K562 (cell line): ENCODE measurements at regions not wholly inside any gene's neighbourhood (a gene's known extent, or its start where the extent isn't known, plus 50 kb on each side); places are given as distances from the start of the nearest gene placed in this dataset.
A peak's percentile ranks its signal among the peaks of the same experiment; 100 is the strongest.

ENCODE experiments used
- ARID2 ChIP-seq: fragments of 450-650 bp; IDR thresholded peaks from 2 replicates; pipeline ENCODE4 v1.6.1; 2017; ENCODE audit warnings: antibody characterized with exemption, mild to moderate bottlenecking
- ATF4 ChIP-seq: fragments of 450-650 bp; formaldehyde crosslinking; IDR thresholded peaks from 2 replicates; pipeline ENCODE4 v1.4.0; 2022; ENCODE audit warnings: mild to moderate bottlenecking, moderate library complexity
- EP400 ChIP-seq: fragments of 450-650 bp; IDR thresholded peaks from 2 replicates; pipeline ENCODE4 v1.6.1; 2017; ENCODE audit warnings: antibody characterized with exemption, mild to moderate bottlenecking, moderate library complexity
- FOS ChIP-seq: IDR thresholded peaks from 3 replicates; pipeline ENCODE4 v1.6.1; 2011; ENCODE audit not compliant: insufficient read length; ENCODE audit errors: extremely low read depth
- JUND ChIP-seq, 2 experiments: IDR thresholded peaks; 2 replicates in 1 of 2; 3 replicates in 1 of 2; pipeline ENCODE4 v1.6.1; 2011; ENCODE audit warnings: borderline replicate concordance in 2 of 2, low read depth in 2 of 2, low read length in 2 of 2, improper control_type of control experiment in 1 of 2, missing biosample characterization in 1 of 2, missing genetic modification characterization in 1 of 2, missing genetic modification reagents in 1 of 2
- MITF ChIP-seq: IDR thresholded peaks from 2 replicates; pipeline ENCODE4 v1.6.1; 2014; ENCODE audit warnings: antibody characterized with exemption
- NFRKB ChIP-seq: fragments of 450-650 bp; IDR thresholded peaks from 2 replicates; pipeline ENCODE4 v1.6.1; 2016; ENCODE audit warnings: low read depth
- NFYB ChIP-seq: IDR thresholded peaks from 2 replicates; pipeline ENCODE4 v1.6.1; 2011; ENCODE audit warnings: mild to moderate bottlenecking, moderate library complexity; ENCODE audit not compliant: insufficient read length; ENCODE audit errors: extremely low read depth
- PBX2 ChIP-seq, 2 experiments: IDR thresholded peaks in 1 of 2; conservative IDR thresholded peaks in 1 of 2; 2 replicates each; pipeline ENCODE4 v1.6.1; 2016; ENCODE audit warnings: low read depth in 2 of 2, mild to moderate bottlenecking in 1 of 2, missing compliant biosample characterization in 1 of 2, missing genetic modification characterization in 1 of 2, moderate library complexity in 1 of 2
- PTRF ChIP-seq: fragments of 450-650 bp; IDR thresholded peaks from 2 replicates; pipeline ENCODE4 v1.6.1; 2016; ENCODE audit warnings: mild to moderate bottlenecking, missing genetic modification characterization, missing compliant biosample characterization
- RB1 ChIP-seq: fragments of 450-650 bp; IDR thresholded peaks from 2 replicates; pipeline ENCODE4 v1.6.1; 2017; ENCODE audit warnings: low read depth, mild to moderate bottlenecking
- RBM25 ChIP-seq: fragments of 200-400 bp; formaldehyde crosslinking; IDR thresholded peaks from 2 replicates; pipeline ENCODE4 v1.6.1; 2018; ENCODE audit warnings: low read length, low read depth, moderate library complexity; ENCODE audit not compliant: severe bottlenecking
- RBM39 ChIP-seq: fragments of 200-400 bp; formaldehyde crosslinking; optimal IDR thresholded peaks from 2 replicates; pipeline ENCODE3; 2018; ENCODE audit warnings: low read depth, low read length
- RFX1 ChIP-seq: fragments of 450-650 bp; IDR thresholded peaks from 2 replicates; pipeline ENCODE4 v1.6.1; 2016; ENCODE audit warnings: mild to moderate bottlenecking, moderate library complexity
- TCF3 ChIP-seq: sonication (generic); formaldehyde crosslinking; IDR thresholded peaks from 2 replicates; pipeline ENCODE4 v1.4.0; 2020; ENCODE audit warnings: mild to moderate bottlenecking, missing genetic modification reagents
- TEAD2 ChIP-seq: fragments of 450-650 bp; IDR thresholded peaks from 2 replicates; pipeline ENCODE4 v1.6.1; 2016; ENCODE audit warnings: missing genetic modification characterization, control low read depth, missing compliant biosample characterization
- TOE1 ChIP-seq, 2 experiments: fragments of 450-650 bp in 1 of 2; sonication (generic) in 1 of 2; formaldehyde crosslinking in 1 of 2; IDR thresholded peaks; 2 replicates each; pipeline versions ENCODE4 v1.7.1 to v1.8.0; 2016 to 2022; ENCODE audit warnings: borderline replicate concordance in 2 of 2, mild to moderate bottlenecking in 2 of 2, antibody characterized with exemption in 1 of 2, inconsistent platforms in 1 of 2, low read depth in 1 of 2, missing genetic modification reagents in 1 of 2, moderate library complexity in 1 of 2

GRCh38 chr22:27283714-27284113 is 517.8 kb downstream of the MN1 start (continued):
- no peak for TF ChIP-seq PBX2 (CRISPR knock-in tag; IDR thresholded peaks at IDR 0.05; ENCODE audit: low read depth)
- TF ChIP-seq PBX2 (tag; conservative IDR thresholded peaks at IDR 0.05; ENCODE audit: low read depth) = 0 out of 2 replicates have a peak, but pooled peaks have one; percentile 14
- TF ChIP-seq NFYB = peak; percentile 88
- no peak for TF ChIP-seq RBM39
- no peak for TF ChIP-seq JUND (IDR thresholded peaks at IDR 0.05; ENCODE audit: borderline replicate concordance, low read depth, low read length)
- TF ChIP-seq JUND (tag; IDR thresholded peaks at IDR 0.05; ENCODE audit: borderline replicate concordance, low read depth, low read length) = no peak
- no peak for TF ChIP-seq TCF3
- peak; percentile 69 for TF ChIP-seq FOS
- TF ChIP-seq ATF4 = no peak
- no peak for TF ChIP-seq ARID2
- no peak for TF ChIP-seq TOE1 (IDR thresholded peaks at IDR 0.05; ENCODE audit: borderline replicate concordance)
- no peak for TF ChIP-seq TOE1 (CRISPR knock-in tag; IDR thresholded peaks at IDR 0.05; ENCODE audit: borderline replicate concordance, low read depth)
- no peak for TF ChIP-seq TEAD2
- TF ChIP-seq RB1 = no peak
- TF ChIP-seq RBM25 = peak; percentile 42
- no peak for TF ChIP-seq MITF
- no peak for TF ChIP-seq PTRF (tag)
- peak; percentile 31; the same call in 1 of the 2 replicates for TF ChIP-seq RFX1
- TF ChIP-seq NFRKB = no peak
- no peak for TF ChIP-seq EP400
- TF ChIP-seq, all 486 proteins: peak for 9
